Tibial artery (tissue), 4 donors: ENCODE measurements at regions not wholly inside any gene's neighbourhood (a gene's known extent, or its start where the extent isn't known, plus 50 kb on each side); places are given as distances from the start of the nearest gene placed in this dataset.

ENCODE experiments used
- DNase-seq, 2 donors: peaks; one replicate each; pipeline ENCODE4 v3.0.0-alpha.2; 2019
- H3K27ac ChIP-seq, 2 donors: fragments of 200-600 bp; sonication (generic) in 1 of 2; 1 replicate in 1 of 2; 2 replicates in 1 of 2; pipeline ENCODE4 v1.5.1; 2018 to 2019; ENCODE audit warnings: mild to moderate bottlenecking in 1 of 2
- H3K27me3 ChIP-seq, 2 donors: fragments of 200-600 bp; sonication (generic) in 1 of 2; one replicate each; pipeline versions ENCODE4 v1.5.1 to v1.6.0; 2016 to 2019
- H3K36me3 ChIP-seq, 3 donors: fragments of 200-600 bp; sonication (generic) in 2 of 3; one replicate each; pipeline ENCODE4 v1.5.1; 2016 to 2019; ENCODE audit warnings: mild to moderate bottlenecking in 2 of 3
- H3K4me1 ChIP-seq, 4 donors: fragments of 200-600 bp; sonication (generic) in 2 of 4; 1 replicate in 3 of 4; 2 replicates in 1 of 4; pipeline ENCODE4 v1.5.1; 2016 to 2019
- H3K4me3 ChIP-seq, 2 donors: fragments of 200-600 bp; sonication (generic) in 1 of 2; 1 replicate in 1 of 2; 2 replicates in 1 of 2; pipeline ENCODE4 v1.5.1; 2018 to 2019; ENCODE audit warnings: mild to moderate bottlenecking in 2 of 2
- H3K9me3 ChIP-seq, 3 donors: fragments of 200-600 bp; sonication (generic) in 1 of 3; one replicate each; pipeline ENCODE4 v1.5.1; 2016 to 2019
- CTCF ChIP-seq, 2 experiments: fragments of 200-600 bp in 1 of 2; fragments of 450-650 bp in 1 of 2; IDR thresholded peaks; one replicate each; pipeline ENCODE4 v1.5.1; 2017 to 2019; ENCODE audit warnings: antibody characterized with exemption in 2 of 2, mild to moderate bottlenecking in 1 of 2, moderate library complexity in 1 of 2
- intact Hi-C: fragments of 100-400 bp; cut with DNase I; formaldehyde crosslinking; loops from one replicate; pipeline ENCODE4 v1.15.0; 2023; ENCODE audit warnings: low total_unique reads

- DNase-seq, result no peak
- TF ChIP-seq CTCF (IDR thresholded peaks at IDR 0.05), result no peak
- H3K4me1 ChIP-seq, result no peaks in the 10 kb centered on the region
- intact Hi-C loops, result no loop called here
- H3K27ac ChIP-seq, result no peak overlapping the region
- H3K36me3 ChIP-seq, result no peaks in the 10 kb centered on the region
- H3K9me3 ChIP-seq, result no peaks in the 10 kb centered on the region
- H3K4me3 ChIP-seq, result no peak overlapping the region
- H3K27me3 ChIP-seq, result no peaks in the 10 kb centered on the region
Measured at GRCh38 chr4:80135702-80136058, 61.6 kb upstream of the PRDM8 start.

- no peak for TF ChIP-seq CTCF (IDR thresholded peaks at IDR 0.05)
- intact Hi-C loops, result no loop called here
- no peak overlapping the region for H3K27ac ChIP-seq
Measured at GRCh38 chr4:80134936-80135701, 62.1 kb upstream of the ANTXR2 start.

GRCh38 chr4:80133240-80133783 is 60.3 kb upstream of the ANTXR2 start:
- Histone ChIP-seq H3K36me3 (no peaks in the 10 kb centered on the region), H3K27ac (no peak overlapping the region), H3K9me3 (no peaks in the 10 kb centered on the region), H3K27me3 (no peaks in the 10 kb centered on the region), H3K4me3 (no peak overlapping the region), H3K4me1 (no peaks in the 10 kb centered on the region)
- intact Hi-C loops, result no loop called here
- no peak for DNase-seq
- no peak for TF ChIP-seq CTCF (IDR thresholded peaks at IDR 0.05)

More at GRCh38 chr4:80134936-80135701, 62.1 kb upstream of the ANTXR2 start:
- no peaks in the 10 kb centered on the region for H3K36me3 ChIP-seq
- DNase-seq, result no peak
- H3K4me1 ChIP-seq, result no peaks in the 10 kb centered on the region
- no peaks in the 10 kb centered on the region for H3K27me3 ChIP-seq
- H3K9me3 ChIP-seq, result no peaks in the 10 kb centered on the region
- H3K4me3 ChIP-seq, result no peak overlapping the region

- H3K4me1 ChIP-seq, result peaks cover 0 to 6% (median 0%) of the 10 kb centered on the region in 4 donors
- intact Hi-C loops, result no loop called here
- no peak for DNase-seq
- no peaks in the 10 kb centered on the region for H3K36me3 ChIP-seq
- no peaks in the 10 kb centered on the region for H3K9me3 ChIP-seq
- no peak overlapping the region for H3K27ac ChIP-seq
- H3K4me3 ChIP-seq, result no peak overlapping the region
- no peaks in the 10 kb centered on the region for H3K27me3 ChIP-seq
- no peak for TF ChIP-seq CTCF (IDR thresholded peaks at IDR 0.05)
Measured at GRCh38 chr4:80129785-80130184, 56.8 kb upstream of the ANTXR2 start.

GRCh38 chr4:80128941-80129340 is 55.9 kb upstream of the ANTXR2 start:
- no peak overlapping the region for H3K27ac ChIP-seq
- no peaks in the 10 kb centered on the region for H3K27me3 ChIP-seq
- H3K9me3 ChIP-seq, result no peaks in the 10 kb centered on the region
- TF ChIP-seq CTCF (IDR thresholded peaks at IDR 0.05), result no peak
- H3K36me3 ChIP-seq, result no peaks in the 10 kb centered on the region
- DNase-seq, result no peak
- peaks cover 0 to 6% (median 0%) of the 10 kb centered on the region in 4 donors for H3K4me1 ChIP-seq
- intact Hi-C loops, result no loop called here
- no peak overlapping the region for H3K4me3 ChIP-seq
